GM12801 (cell line): ENCODE measurements at regions not wholly inside any gene's neighbourhood (a gene's known extent, or its start where the extent isn't known, plus 50 kb on each side); places are given as distances from the start of the nearest gene placed in this dataset.

Source experiments
- CTCF ChIP-seq: IDR thresholded peaks from one replicate; pipeline ENCODE4 v1.5.1; 2011; ENCODE audit warnings: control low read depth; ENCODE audit not compliant: insufficient read length; ENCODE audit errors: extremely low read depth

- no peak for TF ChIP-seq CTCF
Observed at GRCh38 chr20:53691811-53692192, 98.2 kb upstream of the ZNF217 start.

GRCh38 chr20:53691060-53691810 lies 97.6 kb upstream of the ZNF217 start:
- no peak for TF ChIP-seq CTCF

GRCh38 chr20:53688085-53688484 lies 94.4 kb upstream of the ZNF217 start:
- no peak for TF ChIP-seq CTCF

- TF ChIP-seq CTCF, result no peak
Observed at GRCh38 chr20:53685070-53685595, 91.5 kb upstream of the ZNF217 start.

DNA sequence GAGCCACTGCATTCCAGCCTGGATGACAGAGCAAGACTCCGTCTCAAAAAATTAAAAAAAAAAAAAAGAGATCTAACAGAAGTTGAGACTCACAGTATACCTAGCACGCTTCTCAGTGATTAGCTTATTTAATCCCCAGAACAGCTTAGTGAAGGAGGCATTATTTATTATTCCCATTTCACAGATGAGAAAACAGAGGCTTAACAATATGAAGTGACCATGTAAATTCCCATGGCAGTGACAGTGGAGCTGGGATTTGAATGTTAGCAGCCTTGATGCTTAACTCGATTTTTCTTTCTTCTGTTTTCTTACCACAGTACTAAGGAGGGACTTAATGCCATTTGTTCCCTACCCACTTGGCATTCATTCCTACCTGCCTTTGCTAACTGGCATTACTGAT lies 89.9 kb upstream of the ZNF217 start:
- no peak for TF ChIP-seq CTCF

DNA sequence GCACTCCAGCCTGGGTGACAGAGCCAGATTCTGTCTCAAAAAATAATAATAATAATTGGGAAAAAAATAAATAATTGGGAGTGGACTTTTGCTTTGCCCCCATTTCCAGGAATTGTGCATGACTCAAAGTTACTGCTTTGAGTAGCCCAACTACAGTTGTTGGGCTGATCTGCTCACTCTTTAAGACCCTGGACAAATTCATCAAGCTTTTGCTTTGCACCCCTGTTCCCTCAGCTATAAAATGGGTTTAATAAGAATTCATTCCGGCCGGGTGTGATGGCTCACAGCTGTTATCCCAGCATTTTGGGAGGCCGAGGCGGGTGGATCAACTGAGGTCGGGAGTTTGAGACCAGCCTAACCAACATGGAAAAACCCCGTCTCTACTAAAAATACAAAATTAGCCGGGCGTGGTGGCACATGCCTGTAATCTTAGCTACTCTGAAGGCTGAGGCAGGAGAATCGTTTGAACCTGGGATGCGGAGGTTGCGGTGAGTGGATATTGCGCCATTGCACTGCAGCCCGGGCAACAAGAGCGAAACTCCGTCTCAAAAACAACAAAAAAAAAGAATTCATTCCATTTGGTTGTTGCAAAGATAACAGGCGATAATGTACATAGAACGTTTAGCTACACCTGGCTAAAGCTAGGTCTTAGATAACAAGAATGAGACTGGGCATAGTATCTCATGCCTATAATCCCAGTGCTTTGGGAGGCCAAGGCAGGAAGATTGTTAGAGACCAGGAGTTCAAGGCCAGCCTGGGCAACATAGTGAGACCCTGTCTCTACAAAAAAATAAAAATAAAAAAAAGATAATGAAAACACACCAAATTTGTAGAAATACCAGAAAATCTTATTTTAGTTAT lies 87.9 kb upstream of the ZNF217 start:
- TF ChIP-seq CTCF, result no peak

- no peak for TF ChIP-seq CTCF
Observed at GRCh38 chr20:53679597-53680309, 86.1 kb upstream of the ZNF217 start.
